ENCODE measurements at regions not wholly inside any gene's neighbourhood (a gene's known extent, or its start where the extent isn't known, plus 50 kb on each side); places are given as distances from the start of the nearest gene placed in this dataset.

- TF ChIP-seq ZNF274 (IDR thresholded peaks at IDR 0.05; ENCODE audit: low read depth, low read length) (no peak), YY1 (IDR thresholded peaks at IDR 0.05; ENCODE audit: insufficient read depth, insufficient read length) (no peak)
These were observed 94.6 kb upstream of the DAAM1 start for GRCh38 chr14:59093902-59094301.

All from NT2/D1 (cell line).